Ovary (tissue), 3 donors: ENCODE measurements at regions not wholly inside any gene's neighbourhood (a gene's known extent, or its start where the extent isn't known, plus 50 kb on each side); places are given as distances from the start of the nearest gene placed in this dataset.
A peak's percentile ranks its signal among the peaks of the same experiment; 100 is the strongest.

ENCODE experiments used
- EP300 ChIP-seq: sonication (generic); formaldehyde crosslinking; IDR thresholded peaks from one replicate; pipeline ENCODE4 v1.6.1; 2017; ENCODE audit warnings: antibody characterized with exemption
- TF ChIP-seq, protein P1 (sequence below), 3 donors: fragments of 450-650 bp in 2 of 3; fragments of 200-600 bp in 1 of 3; IDR thresholded peaks; one replicate each; pipeline versions ENCODE4 v1.5.1 to v1.8.0; 2016 to 2022; ENCODE audit warnings: antibody characterized with exemption in 3 of 3, mild to moderate bottlenecking in 1 of 3
- donor health status: DM: no; HTN: no; CAD: no.

GRCh38 chr21:16192902-16193301, 463.1 kb downstream of the USP25 start:
- TF ChIP-seq, protein P1, sequence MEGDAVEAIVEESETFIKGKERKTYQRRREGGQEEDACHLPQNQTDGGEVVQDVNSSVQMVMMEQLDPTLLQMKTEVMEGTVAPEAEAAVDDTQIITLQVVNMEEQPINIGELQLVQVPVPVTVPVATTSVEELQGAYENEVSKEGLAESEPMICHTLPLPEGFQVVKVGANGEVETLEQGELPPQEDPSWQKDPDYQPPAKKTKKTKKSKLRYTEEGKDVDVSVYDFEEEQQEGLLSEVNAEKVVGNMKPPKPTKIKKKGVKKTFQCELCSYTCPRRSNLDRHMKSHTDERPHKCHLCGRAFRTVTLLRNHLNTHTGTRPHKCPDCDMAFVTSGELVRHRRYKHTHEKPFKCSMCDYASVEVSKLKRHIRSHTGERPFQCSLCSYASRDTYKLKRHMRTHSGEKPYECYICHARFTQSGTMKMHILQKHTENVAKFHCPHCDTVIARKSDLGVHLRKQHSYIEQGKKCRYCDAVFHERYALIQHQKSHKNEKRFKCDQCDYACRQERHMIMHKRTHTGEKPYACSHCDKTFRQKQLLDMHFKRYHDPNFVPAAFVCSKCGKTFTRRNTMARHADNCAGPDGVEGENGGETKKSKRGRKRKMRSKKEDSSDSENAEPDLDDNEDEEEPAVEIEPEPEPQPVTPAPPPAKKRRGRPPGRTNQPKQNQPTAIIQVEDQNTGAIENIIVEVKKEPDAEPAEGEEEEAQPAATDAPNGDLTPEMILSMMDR (IDR thresholded peaks at IDR 0.05) = no peak
- TF ChIP-seq EP300 = peak; percentile 26
